C4-2B (cell line): ENCODE measurements at regions not wholly inside any gene's neighbourhood (a gene's known extent, or its start where the extent isn't known, plus 50 kb on each side); places are given as distances from the start of the nearest gene placed in this dataset.

Experiments used
- CTCF ChIP-seq: fragments of 450-650 bp; conservative IDR thresholded peaks from 2 replicates; pipeline ENCODE4 v1.5.1; 2017; ENCODE audit warnings: mild to moderate bottlenecking
- ZFX ChIP-seq: fragments of 450-650 bp; IDR thresholded peaks from 2 replicates; pipeline ENCODE4 v1.6.1; 2017

- no peak for TF ChIP-seq CTCF
- TF ChIP-seq ZFX: no peak
Observed at GRCh38 chr3:8416965-8417364, 84.7 kb upstream of the LMCD1 start.
